ENCODE measurements at regions not wholly inside any gene's neighbourhood (a gene's known extent, or its start where the extent isn't known, plus 50 kb on each side); places are given as distances from the start of the nearest gene placed in this dataset.

GRCh38 chr22:44394246-44395117, 81.7 kb upstream of the SHISAL1 start:
- DNase-seq (ENCODE audit: low spot score), result no peak
- intact Hi-C loops (cut with DNase I), result no loop called here
- H3K27ac ChIP-seq, result no peak overlapping the region
- H3K36me3 ChIP-seq, result no peaks in the 10 kb centered on the region
- H3K9me3 ChIP-seq, result no peaks in the 10 kb centered on the region
- no peak for TF ChIP-seq POLR2AphosphoS5 (IDR thresholded peaks at IDR 0.05)
- H3K27me3 ChIP-seq (replicated peaks; ENCODE audit: insufficient read depth), result no peaks in the 10 kb centered on the region
- no peak overlapping the region for H3K4me3 ChIP-seq
- 84% methylated on average over 22 of the region's 22 CpGs for WGBS
- no peaks in the 10 kb centered on the region for H3K4me1 ChIP-seq (replicated peaks)

- Histone ChIP-seq H3K4me3 (no peak overlapping the region), H3K4me1 (replicated peaks) (no peaks in the 10 kb centered on the region), H3K27me3 (replicated peaks; ENCODE audit: insufficient read depth) (no peaks in the 10 kb centered on the region), H3K9me3 (no peaks in the 10 kb centered on the region), H3K27ac (no peak overlapping the region), H3K36me3 (no peaks in the 10 kb centered on the region)
- TF ChIP-seq CTCF (IDR thresholded peaks at IDR 0.05) (no peak), POLR2A (IDR thresholded peaks at IDR 0.05) (no peak), POLR2AphosphoS5 (IDR thresholded peaks at IDR 0.05) (no peak)
- 70% methylated on average over 8 of the region's 8 CpGs for WGBS
- intact Hi-C loops (cut with DNase I), result no loop called here
- DNase-seq (ENCODE audit: low spot score), result no peak
These were observed 80.3 kb upstream of the SHISAL1 start for GRCh38 chr22:44393066-44393465.

- Histone ChIP-seq H3K4me1 (replicated peaks) (no peaks in the 10 kb centered on the region), H3K27ac (no peak overlapping the region), H3K9me3 (no peaks in the 10 kb centered on the region), H3K4me3 (no peak overlapping the region), H3K36me3 (no peaks in the 10 kb centered on the region), H3K27me3 (replicated peaks; ENCODE audit: insufficient read depth) (no peaks in the 10 kb centered on the region)
- TF ChIP-seq POLR2AphosphoS5 (IDR thresholded peaks at IDR 0.05), result no peak
- no peak for TF ChIP-seq POLR2A (IDR thresholded peaks at IDR 0.05)
- TF ChIP-seq CTCF (IDR thresholded peaks at IDR 0.05), result no peak
- DNase-seq (ENCODE audit: low spot score), result no peak
- intact Hi-C loops (cut with DNase I), result no loop called here
- WGBS, result 61% methylated on average over 6 of the region's 6 CpGs
These were observed 79.7 kb upstream of the SHISAL1 start for GRCh38 chr22:44392446-44392921.

GRCh38 chr22:44391481-44392445, 79.0 kb upstream of the SHISAL1 start:
- DNase-seq (ENCODE audit: low spot score), result no peak
- H3K27me3 ChIP-seq (replicated peaks; ENCODE audit: insufficient read depth), result no peaks in the 10 kb centered on the region

More at GRCh38 chr22:44391481-44392445, 79.0 kb upstream of the SHISAL1 start:
- intact Hi-C loops (cut with DNase I), result no loop called here
- Histone ChIP-seq H3K27ac (no peak overlapping the region), H3K4me1 (replicated peaks) (no peaks in the 10 kb centered on the region), H3K4me3 (no peak overlapping the region), H3K36me3 (no peaks in the 10 kb centered on the region), H3K9me3 (no peaks in the 10 kb centered on the region)
- TF ChIP-seq CTCF (IDR thresholded peaks at IDR 0.05) (no peak), POLR2AphosphoS5 (IDR thresholded peaks at IDR 0.05) (no peak), POLR2A (IDR thresholded peaks at IDR 0.05) (no peak)
- WGBS, result 64% methylated on average over 23 of the region's 23 CpGs

All from prostate gland (tissue), 2 donors.